ENCODE measurements at regions not wholly inside any gene's neighbourhood (a gene's known extent, or its start where the extent isn't known, plus 50 kb on each side); places are given as distances from the start of the nearest gene placed in this dataset.

DNA sequence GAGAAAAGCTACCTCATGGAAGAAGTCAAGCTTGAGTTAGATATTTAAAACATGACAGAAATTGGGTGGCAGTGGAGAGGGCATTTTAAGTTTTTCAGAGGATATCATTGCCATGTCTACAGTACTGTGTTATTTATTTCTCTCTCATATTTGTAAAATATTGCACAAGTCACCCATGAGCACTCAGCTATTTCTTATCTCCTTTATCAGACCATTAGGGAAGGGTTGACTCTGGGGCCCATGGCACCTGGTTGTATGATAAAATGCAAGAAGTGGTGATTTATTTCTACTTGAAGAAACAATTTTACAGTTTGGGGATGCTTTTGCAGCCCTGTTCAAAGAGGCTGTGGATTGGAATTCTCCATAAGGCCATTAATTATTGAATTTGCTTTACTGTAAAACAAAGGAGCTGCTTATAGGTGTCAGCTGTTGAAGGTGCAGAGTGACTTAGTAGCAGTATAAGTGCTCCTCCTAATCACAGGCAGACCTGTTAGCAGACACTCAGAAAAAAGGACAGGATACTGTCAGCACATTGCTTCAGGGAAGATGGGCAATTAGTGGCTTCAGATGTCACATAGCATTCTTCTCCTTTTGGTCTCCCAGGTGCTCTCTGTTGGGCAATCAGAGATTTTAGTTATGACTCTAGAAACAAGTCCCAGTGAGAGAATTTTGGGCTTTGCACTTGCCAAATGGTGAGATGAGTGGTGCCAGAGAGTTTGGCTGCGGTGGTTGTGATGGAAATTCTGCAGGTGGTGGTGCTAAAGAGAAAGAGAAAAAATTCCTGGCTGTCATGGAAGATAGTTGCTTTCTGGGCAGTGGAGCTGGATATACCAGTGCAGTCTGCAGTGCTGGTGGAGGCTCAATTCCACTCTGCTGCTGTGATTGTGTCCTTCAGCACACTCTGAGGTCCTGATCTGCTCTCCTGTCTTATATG, 129.7 kb upstream of the ROPN1 start:
- no peak overlapping the region for H2AFZ ChIP-seq (ENCODE audit: low read length)
- H2BK20ac ChIP-seq (ENCODE audit: low read length), result no peak overlapping the region
- H4K5ac ChIP-seq (ENCODE audit: insufficient read length, low read depth, low read length), result no peak overlapping the region
- H4K8ac ChIP-seq (ENCODE audit: extremely low read depth, insufficient read depth, low read length), result no peak overlapping the region
- ChIA-PET CTCF (ENCODE audit: partially characterized antibody) (no interaction called here), POLR2A (ENCODE audit: partially characterized antibody) (interaction anchor here (1.7 kb wide), 1 partner anchor 11 kb away, joined by 3 read pairs; no protein-coding TSS in a partner anchor)
- no peaks in the 10 kb centered on the region for H4K20me1 ChIP-seq (replicated peaks in 1 of 2; ENCODE audit: control insufficient read depth in 1 of 2, insufficient read depth in 2 of 2, low read length in 2 of 2)
- WGBS, 2 experiments (ENCODE audit: extremely low coverage in 1 of 2, insufficient coverage in 1 of 2, insufficient read length in 1 of 2, insufficient replicate concordance in 2 of 2, low coverage in 1 of 2, low lambda C conversion rate in 2 of 2, missing lambda C conversion rate in 1 of 2), result 91% methylated on average over 1 of the region's 1 CpG; no CpG with 5 or more reads in 1 of the 2 experiments
- H2BK12ac ChIP-seq (ENCODE audit: low read depth, low read length), result no peak overlapping the region
- no peaks in the 10 kb centered on the region for H3K9me3 ChIP-seq (ENCODE audit: insufficient read depth in 2 of 2, low read depth in 1 of 2, low read length in 1 of 2)
- no peak overlapping the region for H2BK120ac ChIP-seq (replicated peaks; ENCODE audit: low read depth, low read length)
- TF ChIP-seq KDM4A (IDR thresholded peaks at IDR 0.05; ENCODE audit: low read depth, low read length, severe bottlenecking), result no peak
- no peak for TF ChIP-seq CBX8 (IDR thresholded peaks at IDR 0.05; ENCODE audit: borderline replicate concordance, low read depth, low read length)
- TF ChIP-seq YY1 (IDR thresholded peaks at IDR 0.05; ENCODE audit: low read depth, low read length), result no peak
- no peak for TF ChIP-seq BACH1 (IDR thresholded peaks at IDR 0.05; ENCODE audit: low read length)
- no peak for TF ChIP-seq TBP (IDR thresholded peaks at IDR 0.05; ENCODE audit: low read depth, low read length)
- TF ChIP-seq SIX5 (IDR thresholded peaks at IDR 0.05; ENCODE audit: low read depth, low read length), result no peak
- peak in 1 of 2 experiments; percentile 11; a peak in 1 of 4 replicates for TF ChIP-seq RAD21 (IDR thresholded peaks at IDR 0.05 in 1 of 2, conservative IDR thresholded peaks at IDR 0.05 in 1 of 2; ENCODE audit: low read depth in 2 of 2, low read length in 2 of 2)
- no peak overlapping the region for H2AK5ac ChIP-seq (ENCODE audit: low read depth, low read length)
- H4K91ac ChIP-seq (replicated peaks; ENCODE audit: insufficient read length, low read length), result no peak overlapping the region
- H3K27ac ChIP-seq (ENCODE audit: low read depth, low read length), result no peak overlapping the region
- no peaks in the 10 kb centered on the region for H3K23me2 ChIP-seq (ENCODE audit: low read depth, low read length)
- no peaks in the 10 kb centered on the region for H3K4me1 ChIP-seq (replicated peaks in 1 of 4; ENCODE audit: control insufficient read depth in 3 of 4, insufficient read depth in 4 of 4, low read length in 3 of 4)
- H3K23ac ChIP-seq (ENCODE audit: insufficient read length), result no peak overlapping the region
- DNase-seq (ENCODE audit: low read depth in 1 of 2, low spot score in 2 of 2) (no peak), FAIRE-seq (no peak)
- no peak overlapping the region for H2BK5ac ChIP-seq (ENCODE audit: low read depth, low read length)
- H3K14ac ChIP-seq (ENCODE audit: insufficient read length), result no peak overlapping the region
- H3K56ac ChIP-seq (replicated peaks; ENCODE audit: insufficient read length, low read depth, low read length), result no peak overlapping the region
- no peaks in the 10 kb centered on the region for H3K27me3 ChIP-seq (replicated peaks in 1 of 4; ENCODE audit: control insufficient read depth in 3 of 4, extremely low read depth in 1 of 4, insufficient read depth in 3 of 4, low read length in 3 of 4)
- no peak overlapping the region for H3K4me2 ChIP-seq (ENCODE audit: insufficient read depth in 1 of 2, low read depth in 2 of 2, low read length in 2 of 2)
- H3K79me1 ChIP-seq (ENCODE audit: low read depth, low read length), result no peaks in the 10 kb centered on the region
- no peak overlapping the region for H2BK15ac ChIP-seq (ENCODE audit: low read length)
- H3K4ac ChIP-seq (replicated peaks; ENCODE audit: insufficient read length, low read depth, low read length), result no peak overlapping the region
- no peak overlapping the region for H3K4me3 ChIP-seq (ENCODE audit: extremely low read depth in 1 of 4, insufficient read depth in 2 of 4, low read depth in 3 of 4, low read length in 4 of 4)
- H3K18ac ChIP-seq (ENCODE audit: extremely low read depth, low read length), result no peak overlapping the region
- no peaks in the 10 kb centered on the region for H3K79me2 ChIP-seq (ENCODE audit: control insufficient read depth in 1 of 2, insufficient read depth in 2 of 2, low read length in 2 of 2)
- H3K36me3 ChIP-seq (ENCODE audit: control insufficient read depth in 2 of 4, insufficient read depth in 4 of 4, low read length in 3 of 4), result no peaks in the 10 kb centered on the region
- H3K9ac ChIP-seq (replicated peaks in 1 of 4; ENCODE audit: extremely low read depth in 1 of 4, low read depth in 3 of 4, low read length in 3 of 4), result no peak overlapping the region
